ENCODE measurements at regions not wholly inside any gene's neighbourhood (a gene's known extent, or its start where the extent isn't known, plus 50 kb on each side); places are given as distances from the start of the nearest gene placed in this dataset.

DNA sequence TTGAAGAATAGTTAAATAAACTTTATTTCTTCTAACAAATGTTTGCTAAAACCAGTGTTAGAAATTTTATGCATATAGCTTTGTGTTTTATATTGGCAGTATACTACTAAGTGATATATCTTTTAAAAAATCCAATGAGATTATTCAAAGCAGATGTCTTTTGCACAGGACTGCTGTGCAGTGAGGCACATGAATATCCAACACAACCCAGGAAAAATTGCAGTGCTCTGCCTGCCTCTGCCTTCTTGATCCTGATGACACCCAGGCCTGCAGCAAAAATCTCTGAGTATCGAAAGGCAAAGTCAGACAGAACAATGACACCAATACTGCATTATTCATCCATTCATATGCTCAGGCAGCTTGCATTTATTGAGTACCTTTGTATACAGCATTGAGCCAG, 1076.5 kb upstream of the ARRDC3 start:
- no peak for DNase-seq

DNA sequence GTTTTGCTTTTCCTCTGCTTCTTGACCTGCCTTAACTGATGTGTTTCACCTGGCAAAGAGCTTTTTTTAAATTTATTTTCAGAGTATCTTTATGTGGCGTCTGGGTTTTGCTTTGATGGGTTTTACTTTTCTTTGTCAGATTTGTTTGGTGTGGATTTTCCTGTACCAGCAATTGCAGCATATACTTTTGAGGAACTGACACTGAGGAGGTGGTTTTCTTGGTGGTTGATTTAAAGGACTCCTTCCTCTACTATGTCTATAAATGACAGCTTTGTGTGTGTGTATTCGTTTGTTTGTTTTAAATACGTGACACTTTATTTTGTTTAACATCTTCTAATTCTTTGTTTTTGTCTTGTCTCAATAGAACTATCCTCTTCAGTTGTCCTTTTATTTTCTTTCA, 1071.9 kb upstream of the ARRDC3 start:
- DNase-seq = no peak

DNA sequence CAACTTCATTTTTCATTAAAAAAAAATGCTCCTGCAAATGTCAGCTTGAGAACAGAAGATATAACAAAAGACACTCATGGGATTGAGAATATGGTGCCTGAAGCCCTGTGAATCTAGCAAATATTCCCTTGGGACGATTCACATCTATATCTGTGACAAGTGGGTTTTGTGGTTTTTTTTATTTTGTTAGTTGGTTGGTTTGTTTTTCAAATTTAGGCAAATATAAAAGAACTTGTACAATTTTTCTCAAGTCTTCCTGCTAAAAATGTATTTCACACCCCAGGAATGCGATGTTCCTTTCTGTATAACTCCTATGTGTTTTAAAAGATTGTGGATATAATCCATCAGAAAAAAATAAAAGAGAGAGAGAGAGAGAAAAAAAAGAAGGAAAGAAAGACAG, 1061.8 kb upstream of the ARRDC3 start:
- DNase-seq = no peak

DNA sequence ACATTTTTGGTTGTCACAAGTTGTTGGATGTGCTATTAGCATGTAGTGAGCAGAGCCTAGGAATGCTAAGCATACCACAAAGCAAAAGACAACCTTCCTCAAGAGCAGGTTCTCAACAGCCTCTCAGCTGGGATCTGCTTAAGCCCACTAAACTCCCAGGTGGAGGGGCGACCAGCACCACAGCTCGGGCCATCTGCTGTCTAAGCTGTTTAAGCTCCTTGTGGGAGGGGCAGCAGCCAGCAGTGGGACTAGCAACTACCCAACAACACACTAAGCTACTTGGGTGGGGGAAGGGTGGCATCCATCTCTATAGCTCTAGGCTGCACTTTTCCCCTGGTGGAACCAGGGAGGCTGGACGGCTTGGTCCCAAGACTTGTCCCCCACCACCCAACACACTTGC, 1052.7 kb upstream of the ARRDC3 start:
- peak; percentile 96 for DNase-seq

DNA sequence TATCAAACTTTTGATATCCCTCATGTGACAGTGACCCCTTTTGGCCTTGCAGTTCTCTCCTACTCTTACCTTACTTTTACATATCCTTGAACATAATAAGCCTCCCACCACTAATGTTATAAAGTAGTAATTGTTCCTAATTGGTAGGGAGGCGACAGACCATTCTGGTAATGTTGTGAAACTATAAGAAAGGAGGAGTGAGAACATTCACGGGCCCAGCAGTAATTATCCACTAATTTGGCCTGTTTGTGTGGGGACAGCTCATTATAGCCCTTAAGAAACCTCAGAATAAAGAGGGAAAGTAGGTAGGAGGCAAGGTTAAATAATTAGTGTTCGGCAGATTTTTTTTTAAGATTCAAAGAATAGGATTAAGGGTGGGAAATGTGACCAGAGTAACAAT, 1046.5 kb upstream of the ARRDC3 start:
- no peak for DNase-seq

DNA sequence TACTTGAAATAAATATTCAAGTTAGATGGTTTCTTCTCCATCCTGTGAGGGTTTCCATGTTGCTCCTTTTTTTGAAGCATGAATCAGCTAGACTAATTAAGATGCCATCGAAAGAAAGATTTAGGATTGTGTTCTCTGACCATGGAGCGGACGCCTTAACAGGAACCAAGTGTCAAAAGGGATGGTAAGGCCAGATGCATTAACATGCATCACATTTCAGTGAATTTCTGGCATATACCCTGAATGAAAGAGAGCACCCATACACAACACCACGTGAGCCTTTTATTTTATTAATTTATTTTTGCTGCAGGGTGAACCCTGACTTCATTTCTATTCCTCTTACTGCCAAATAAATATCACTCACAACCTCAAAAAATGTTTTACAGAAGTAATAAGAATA, 1045.3 kb upstream of the ARRDC3 start:
- DNase-seq = no peak

DNA sequence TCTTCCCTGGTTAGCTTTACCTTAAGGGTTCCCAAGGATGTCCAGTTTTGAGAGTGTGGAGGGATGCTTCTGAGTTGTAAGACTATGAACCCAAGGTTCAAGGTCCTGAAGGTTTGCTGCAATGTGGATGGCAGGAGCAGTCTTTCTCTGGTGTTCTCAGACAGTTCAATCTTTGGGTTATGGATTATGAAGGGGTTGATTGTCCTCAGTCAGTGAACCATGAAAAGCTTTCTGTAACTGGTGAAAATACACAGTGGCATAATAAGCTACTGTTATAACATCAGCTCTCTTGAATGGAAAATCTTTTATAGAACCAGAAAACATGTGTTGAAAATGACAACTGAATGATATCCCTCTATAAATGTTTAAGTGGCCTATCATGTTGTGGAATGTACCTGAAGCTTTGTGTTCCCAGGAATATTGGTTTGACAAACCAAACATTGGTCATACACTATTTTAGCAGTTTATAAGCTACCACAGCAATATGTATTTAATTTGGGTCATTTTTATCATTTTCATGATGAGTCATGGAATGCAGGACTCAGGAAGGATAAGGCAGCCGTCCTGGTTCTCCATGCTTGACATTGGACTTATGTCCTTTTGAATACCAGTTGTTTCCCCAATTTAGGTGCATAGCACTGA, 1041.8 kb upstream of the ARRDC3 start:
- DNase-seq = no peak

DNA sequence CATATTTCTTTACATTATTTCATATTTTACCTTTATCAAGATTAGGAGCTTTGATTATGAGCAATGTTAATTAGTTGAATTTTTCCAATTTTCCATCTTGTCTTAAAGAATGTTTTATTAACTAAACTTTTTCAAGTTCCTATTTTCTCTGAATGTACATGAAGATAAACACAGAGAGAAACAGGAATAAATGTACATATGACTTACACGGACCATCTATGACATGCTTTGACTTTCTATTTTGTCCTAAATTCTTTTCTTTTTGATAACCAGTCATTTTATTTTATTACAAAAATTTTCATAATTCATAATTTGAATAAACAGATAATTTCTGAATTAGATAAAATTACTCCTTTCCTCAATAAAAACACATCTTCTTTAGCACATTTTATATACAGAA, 1038.8 kb upstream of the ARRDC3 start:
- no peak for DNase-seq

DNA sequence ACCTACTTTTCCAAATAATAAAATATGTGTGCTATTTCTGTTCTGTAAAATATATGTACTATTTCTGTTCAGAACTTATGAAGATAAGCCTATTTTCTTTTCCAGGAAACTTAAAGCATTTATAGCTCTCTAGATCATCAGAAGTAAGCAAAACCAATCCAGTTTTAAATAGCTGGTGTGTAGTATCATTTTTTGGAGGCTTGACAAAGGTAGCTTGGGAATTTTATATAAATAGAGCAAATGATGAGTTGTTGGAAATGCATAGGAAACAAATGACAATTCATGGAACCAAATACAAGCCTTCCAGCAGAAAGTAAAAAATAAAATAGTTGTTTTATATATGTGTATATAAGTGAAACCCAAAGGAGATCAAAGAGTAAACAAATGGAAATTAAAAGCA, 1038.1 kb upstream of the ARRDC3 start:
- no peak for DNase-seq

DNA sequence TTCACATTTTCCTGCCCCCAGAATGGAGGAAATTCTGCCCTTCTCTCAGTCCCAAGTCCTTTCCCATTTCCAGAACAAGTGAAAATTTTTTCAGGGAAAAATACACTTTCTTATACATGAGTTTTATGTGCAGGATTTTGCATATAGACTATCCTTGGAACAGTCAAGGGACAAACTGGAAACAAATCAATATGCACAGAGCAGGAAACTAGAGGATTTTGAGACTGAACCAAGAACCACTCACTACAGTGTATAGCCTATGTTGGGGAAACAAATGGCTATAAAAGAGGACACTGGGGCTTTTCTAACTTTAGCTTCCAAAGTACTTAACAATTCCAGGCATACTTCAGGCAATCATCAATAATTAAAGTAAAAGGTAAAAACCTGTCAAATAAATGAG, 1036.1 kb upstream of the ARRDC3 start:
- no peak for DNase-seq

DNA sequence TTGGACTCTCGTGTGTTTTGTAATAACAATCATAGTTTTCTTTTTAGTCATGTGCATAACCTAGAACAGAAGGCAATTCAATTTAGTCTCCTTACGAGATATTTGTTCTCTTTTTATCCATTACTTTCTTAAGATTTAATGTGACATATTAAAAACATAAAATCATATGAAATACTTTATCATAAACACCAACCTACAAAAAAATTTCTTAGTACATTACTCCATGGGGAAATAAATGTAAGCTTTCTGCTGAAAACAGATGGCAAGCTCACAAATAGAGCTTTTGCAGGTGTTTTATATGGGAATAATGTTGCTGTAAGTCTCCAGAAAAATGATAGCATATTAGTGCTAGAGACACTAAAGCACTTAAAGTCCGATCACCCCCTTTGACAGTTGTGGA, 1035.2 kb upstream of the ARRDC3 start:
- DNase-seq = no peak

DNA sequence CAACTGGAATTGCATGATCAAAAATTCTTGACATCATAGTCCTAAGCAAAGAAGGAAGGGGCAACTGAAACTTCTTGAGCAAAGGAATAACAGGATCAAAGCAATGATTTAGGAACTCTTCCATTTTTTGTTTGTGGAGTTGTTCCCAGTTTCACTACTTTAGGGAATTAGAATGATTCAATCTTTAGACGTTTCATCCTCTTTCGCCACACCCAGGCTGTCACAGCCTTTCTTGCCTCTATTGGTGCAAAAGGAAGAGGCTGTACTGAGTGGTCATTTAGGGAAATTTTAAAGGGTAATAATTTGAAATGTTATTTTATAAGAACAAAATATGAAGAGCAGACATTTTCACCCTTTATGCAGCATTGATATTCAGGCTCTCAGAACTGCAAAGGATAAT, 1026.0 kb upstream of the ARRDC3 start:
- DNase-seq = no peak

DNA sequence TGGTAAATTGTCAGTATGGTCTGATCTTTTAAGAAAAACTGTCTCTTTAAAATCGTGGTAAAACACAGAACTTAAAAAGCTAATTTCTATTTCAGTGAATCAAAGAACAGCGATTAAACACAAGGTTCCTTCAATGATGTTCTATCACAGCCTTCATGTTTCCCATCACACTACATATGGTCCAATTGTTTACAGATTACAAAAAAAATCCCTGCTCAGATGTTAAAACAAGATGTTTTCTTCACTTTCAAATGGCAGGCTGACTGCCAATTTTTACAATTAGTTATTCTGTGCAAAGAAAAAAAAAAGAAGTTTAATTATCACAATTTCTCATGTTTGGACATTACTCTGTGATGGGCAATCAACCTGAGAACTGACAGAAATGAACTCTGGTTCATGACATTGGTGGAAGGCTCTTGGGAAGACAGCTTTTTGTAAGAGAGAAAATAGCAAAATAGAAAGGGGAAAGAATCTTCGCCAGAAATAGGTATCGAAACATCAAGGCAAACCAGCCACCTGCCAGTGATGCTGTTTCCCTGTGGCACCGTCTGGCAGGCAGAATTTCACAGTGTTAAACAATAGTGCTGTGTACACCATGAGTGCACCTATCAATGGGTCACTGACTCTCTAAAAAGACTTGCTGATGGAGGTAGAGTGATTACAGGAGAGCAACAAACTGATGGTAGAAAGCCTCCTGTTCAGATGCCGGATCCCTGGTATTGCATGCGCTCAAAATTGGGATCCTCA, 1020.0 kb upstream of the ARRDC3 start:
- DNase-seq = no peak

DNA sequence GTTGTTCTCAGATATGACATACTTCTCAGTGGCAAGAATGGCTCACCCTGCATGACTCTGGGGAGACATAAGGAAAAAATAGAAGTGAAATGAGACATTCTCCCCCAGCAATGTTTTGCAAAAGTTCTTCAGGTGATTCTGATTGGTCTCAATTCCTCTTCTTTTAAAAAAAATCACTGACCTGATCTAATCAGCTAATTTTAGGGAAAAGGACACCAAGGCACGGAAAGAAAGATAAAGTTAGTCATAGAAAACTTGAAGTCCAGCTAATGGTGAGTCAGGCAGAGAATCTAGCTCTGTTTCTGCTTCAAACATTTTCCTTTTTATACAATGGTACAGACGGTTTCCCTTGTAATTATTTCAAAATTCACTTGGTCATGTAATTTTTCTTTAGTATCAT, 1018.9 kb upstream of the ARRDC3 start:
- no peak for DNase-seq

DNA sequence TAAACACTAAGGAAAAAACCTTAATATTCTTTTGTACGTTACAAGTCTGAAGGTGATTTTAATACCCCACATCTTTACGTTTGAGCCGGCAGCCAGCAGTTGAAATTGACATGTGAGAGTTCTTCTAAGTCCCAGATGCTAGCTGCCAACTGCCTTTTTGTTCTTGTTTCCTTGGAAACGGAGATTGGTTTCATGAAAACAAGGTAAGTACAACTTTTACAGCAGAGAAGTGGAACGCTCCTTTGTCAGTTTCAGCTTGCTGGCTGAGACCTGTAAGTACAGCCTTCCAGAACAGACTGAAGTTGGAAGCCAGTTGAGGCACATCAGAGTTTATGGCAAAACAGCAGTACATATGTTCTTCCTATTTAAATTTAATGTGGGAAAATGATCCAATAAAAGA, 1018.4 kb upstream of the ARRDC3 start:
- no peak for DNase-seq

DNA sequence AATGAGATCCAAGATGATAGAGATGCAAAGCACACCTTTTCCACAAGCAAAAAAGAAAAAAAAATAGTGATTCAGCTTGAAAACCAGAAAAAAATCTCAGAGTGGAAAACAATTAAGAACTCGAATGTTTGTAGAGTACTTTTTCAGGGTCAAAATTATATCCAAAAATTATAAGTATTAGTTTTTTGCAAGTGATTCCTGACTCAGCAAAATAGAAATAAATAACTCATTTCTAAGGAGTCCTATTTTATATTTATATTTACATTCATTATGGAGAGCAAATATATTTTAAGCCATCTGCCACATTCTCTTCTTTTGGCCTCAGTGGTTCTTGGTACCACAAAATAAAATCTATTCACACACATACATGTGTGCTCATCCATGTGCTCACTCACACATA, 1011.8 kb upstream of the ARRDC3 start:
- no peak for DNase-seq

DNA sequence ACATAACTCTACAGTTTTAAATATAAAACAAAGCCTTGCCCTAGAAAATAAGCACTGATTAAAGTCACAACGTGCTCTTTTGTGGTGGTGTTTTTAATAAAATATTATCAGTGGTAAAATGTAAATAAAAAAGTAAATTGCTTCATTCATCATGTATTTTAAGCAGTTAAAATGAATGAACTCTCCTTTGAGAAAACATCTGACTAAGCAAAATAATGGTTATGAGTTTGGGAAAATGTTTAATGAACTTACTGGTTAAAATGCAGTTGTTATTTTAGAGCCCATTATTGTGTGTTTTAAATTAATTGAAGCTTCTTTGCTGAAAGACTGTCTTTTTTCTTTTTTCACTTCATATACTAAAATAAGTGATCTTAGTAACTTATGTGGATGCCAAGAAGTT, 1007.5 kb upstream of the ARRDC3 start:
- DNase-seq = no peak

DNA sequence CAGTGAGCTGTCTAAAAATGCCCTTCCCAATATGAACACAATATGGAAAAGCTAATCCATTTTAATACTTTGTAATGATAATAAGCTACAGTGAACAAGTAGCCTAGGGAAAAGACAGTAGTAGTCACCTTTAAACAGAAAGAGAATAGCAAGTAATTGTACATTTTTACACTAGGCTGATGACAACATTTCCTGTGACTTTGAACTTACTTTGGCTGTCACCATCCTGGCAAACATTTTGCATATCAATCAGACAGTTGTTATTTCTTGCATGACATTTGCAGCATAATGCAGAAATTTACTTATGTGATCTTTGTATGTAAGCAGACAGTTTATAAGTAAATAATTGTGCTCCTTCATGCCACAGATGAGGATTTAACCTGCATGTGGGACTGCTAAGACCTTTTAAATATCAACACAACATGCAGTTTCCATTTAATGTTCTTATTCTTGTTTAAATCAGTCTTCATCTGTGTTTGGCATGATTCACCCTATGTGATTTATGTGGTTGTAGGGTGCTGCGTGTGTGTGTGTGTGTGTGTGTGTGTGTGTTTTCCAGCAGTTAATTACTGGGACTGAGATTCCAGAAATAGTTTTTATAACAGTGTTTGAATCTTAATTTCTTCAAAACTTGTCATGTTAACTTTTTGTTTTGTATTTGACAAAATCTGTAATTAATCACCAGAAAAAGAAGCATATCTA, 997.1 kb upstream of the ARRDC3 start:
- no peak for DNase-seq

DNA sequence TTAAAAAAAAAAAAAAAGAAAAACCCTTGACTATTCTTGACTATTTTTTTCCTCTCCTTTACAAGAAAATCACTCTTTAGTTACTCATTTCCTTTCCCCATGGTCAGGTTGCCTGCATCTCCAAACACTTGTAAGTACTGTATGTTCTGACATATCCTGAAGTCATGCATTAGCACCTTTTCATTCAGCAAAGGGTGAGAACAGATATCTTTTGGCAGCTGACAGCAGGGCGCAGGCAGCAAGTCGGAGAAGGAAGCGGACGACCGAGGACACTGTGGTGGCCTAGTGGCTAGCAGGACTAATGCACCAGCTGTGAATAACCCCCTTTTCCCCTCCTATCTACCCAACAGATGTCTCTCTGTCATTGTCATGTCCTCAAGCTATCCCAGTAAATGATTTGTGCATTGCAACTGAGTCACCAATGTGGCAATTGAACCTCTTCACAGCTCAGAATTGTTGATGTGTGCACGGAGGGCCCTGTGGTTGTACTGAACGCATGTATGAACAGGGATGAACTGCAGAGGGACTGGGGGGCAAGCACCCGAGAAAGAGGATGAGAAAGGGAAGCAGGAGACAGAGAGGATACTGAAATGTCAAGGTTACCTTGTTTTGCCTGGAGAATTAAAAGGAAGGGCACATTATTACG, 996.0 kb upstream of the ARRDC3 start:
- DNase-seq = peak; percentile 35

DNA sequence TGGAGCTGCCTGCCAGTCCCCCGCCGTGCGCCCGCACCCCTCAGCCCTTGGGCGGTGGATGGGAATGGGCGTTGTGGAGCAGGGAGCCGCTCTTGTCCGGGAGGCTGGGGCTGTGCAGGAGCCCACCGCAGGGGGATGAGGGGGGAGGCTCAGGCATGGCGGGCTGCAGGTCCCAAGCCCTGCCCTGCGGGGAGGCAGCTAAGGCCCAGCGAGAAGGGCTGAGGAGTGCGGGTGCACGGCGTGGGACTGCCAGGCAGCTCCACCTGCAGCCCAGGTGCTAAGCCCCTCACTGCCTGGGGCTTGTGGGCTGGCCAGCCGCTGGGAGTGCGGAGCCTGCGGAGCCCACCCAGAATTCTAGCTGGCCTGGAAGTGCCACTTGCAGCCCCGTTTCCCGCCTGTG, 991.7 kb upstream of the ARRDC3 start:
- DNase-seq = no peak

DNA sequence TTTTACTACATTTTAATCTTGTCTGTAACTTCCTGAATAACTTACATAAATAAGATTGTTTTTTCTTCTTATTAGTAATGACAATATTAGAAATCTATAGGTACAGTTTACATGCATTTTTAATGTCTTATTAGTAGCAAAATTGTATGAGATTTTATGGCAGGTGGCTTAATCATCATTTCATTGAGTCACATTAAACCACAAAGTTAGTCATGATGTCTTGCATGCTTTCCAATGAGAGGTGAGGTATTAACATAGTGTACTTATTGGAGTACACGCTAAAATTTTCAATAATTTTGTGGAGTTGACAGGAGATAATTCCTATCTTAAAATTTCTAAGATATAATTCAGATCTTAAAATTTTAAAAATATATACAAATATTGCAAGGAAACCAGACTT, 989.6 kb upstream of the ARRDC3 start:
- DNase-seq = no peak

DNA sequence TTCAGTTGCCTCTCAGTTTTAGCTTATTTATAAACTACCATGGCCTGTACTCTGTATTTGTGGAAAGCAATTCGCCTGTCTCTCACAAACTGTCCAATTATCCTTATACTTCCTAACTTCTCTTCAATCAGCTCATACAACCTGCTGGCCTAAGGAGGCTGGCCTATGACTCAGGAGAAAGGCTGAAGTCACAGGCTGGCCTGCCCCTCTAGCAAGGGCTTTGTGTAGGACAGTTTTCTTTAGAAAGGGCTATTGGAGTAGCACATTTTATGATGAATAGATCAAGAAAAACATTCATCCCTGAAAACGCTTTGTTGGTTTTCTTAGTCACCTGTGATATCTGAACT, 988.7 kb upstream of the ARRDC3 start:
- no peak for DNase-seq

DNA sequence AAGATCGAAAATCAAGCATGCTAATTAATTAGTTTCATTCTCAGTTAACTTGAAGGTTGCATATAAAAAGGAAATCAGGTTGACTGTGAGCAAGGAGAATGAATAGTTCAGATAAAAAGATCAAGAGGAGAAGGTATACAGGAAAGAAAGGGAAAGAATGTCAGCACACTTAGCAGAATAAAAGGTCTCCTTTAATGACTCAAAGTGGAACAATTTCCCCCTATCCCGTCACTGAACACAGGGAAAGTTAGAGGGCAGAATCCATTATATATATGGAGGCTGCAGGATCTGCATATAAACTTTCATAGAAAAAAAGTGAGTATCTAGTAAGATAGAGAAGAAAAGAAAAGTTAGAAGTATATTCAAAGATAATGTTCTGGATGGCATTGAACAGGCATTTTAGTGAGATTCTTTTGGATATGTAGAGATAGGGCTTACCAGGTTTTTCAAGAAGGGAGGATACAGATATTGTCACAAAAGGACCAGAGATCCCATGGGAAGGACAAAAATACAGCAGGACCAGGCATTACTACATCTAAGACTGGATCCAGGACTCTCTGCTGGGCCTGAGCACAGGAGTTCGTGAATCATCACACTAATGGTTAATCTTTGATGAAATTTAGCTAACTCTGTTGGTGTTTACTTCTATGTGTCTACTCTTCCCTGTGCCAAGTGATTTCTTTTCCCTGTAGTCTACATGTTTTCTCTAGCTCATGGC, 988.2 kb upstream of the ARRDC3 start:
- DNase-seq = no peak

Measured in NCI-H82 (cell line).